Muscle layer of duodenum (tissue), 2 donors: ENCODE measurements at regions not wholly inside any gene's neighbourhood (a gene's known extent, or its start where the extent isn't known, plus 50 kb on each side); places are given as distances from the start of the nearest gene placed in this dataset.

Experiments used
- H3K27ac ChIP-seq: one replicate; pipeline ENCODE4 v1.7.0; 2013; ENCODE audit warnings: mild to moderate bottlenecking, low read length
- H3K27me3 ChIP-seq: one replicate; pipeline ENCODE4 v1.7.0; 2013; ENCODE audit warnings: low read depth, mild to moderate bottlenecking, control low read depth, low read length
- H3K36me3 ChIP-seq, 2 donors: one replicate each; pipeline ENCODE4 v1.7.0; 2013; ENCODE audit warnings: low read length in 2 of 2, control low read depth in 1 of 2, mild to moderate bottlenecking in 1 of 2; ENCODE audit not compliant: insufficient read depth in 2 of 2, control insufficient read depth in 1 of 2
- H3K4me1 ChIP-seq, 2 donors: one replicate each; pipeline ENCODE4 v1.7.0; 2013; ENCODE audit warnings: low read length in 2 of 2, mild to moderate bottlenecking in 2 of 2, control low read depth in 1 of 2, moderate library complexity in 1 of 2; ENCODE audit not compliant: insufficient read depth in 2 of 2, control insufficient read depth in 1 of 2
- H3K4me3 ChIP-seq, 2 donors: one replicate each; pipeline ENCODE4 v1.7.0; 2013; ENCODE audit warnings: low read length in 2 of 2, low read depth in 1 of 2, mild to moderate bottlenecking in 1 of 2
- H3K9me3 ChIP-seq, 2 donors: one replicate each; pipeline ENCODE4 v1.7.0; 2013; ENCODE audit warnings: low read length in 2 of 2, control low read depth in 1 of 2, mild to moderate bottlenecking in 1 of 2; ENCODE audit not compliant: control insufficient read depth in 1 of 2
- donor health status: healthy.

GRCh38 chr20:6483727-6484126 lies 283.8 kb upstream of the BMP2 start:
- Histone ChIP-seq H3K4me3 (no peak overlapping the region), H3K27ac (no peak overlapping the region), H3K27me3 (no peaks in the 10 kb centered on the region), H3K36me3 (no peaks in the 10 kb centered on the region), H3K4me1 (no peaks in the 10 kb centered on the region), H3K9me3 (no peaks in the 10 kb centered on the region)

GRCh38 chr20:6482486-6482885 lies 285.0 kb upstream of the BMP2 start:
- H3K27ac ChIP-seq: no peak overlapping the region
- no peaks in the 10 kb centered on the region for H3K4me1 ChIP-seq
- H3K4me3 ChIP-seq: no peak overlapping the region
- no peaks in the 10 kb centered on the region for H3K9me3 ChIP-seq
- no peaks in the 10 kb centered on the region for H3K27me3 ChIP-seq
- no peaks in the 10 kb centered on the region for H3K36me3 ChIP-seq

DNA sequence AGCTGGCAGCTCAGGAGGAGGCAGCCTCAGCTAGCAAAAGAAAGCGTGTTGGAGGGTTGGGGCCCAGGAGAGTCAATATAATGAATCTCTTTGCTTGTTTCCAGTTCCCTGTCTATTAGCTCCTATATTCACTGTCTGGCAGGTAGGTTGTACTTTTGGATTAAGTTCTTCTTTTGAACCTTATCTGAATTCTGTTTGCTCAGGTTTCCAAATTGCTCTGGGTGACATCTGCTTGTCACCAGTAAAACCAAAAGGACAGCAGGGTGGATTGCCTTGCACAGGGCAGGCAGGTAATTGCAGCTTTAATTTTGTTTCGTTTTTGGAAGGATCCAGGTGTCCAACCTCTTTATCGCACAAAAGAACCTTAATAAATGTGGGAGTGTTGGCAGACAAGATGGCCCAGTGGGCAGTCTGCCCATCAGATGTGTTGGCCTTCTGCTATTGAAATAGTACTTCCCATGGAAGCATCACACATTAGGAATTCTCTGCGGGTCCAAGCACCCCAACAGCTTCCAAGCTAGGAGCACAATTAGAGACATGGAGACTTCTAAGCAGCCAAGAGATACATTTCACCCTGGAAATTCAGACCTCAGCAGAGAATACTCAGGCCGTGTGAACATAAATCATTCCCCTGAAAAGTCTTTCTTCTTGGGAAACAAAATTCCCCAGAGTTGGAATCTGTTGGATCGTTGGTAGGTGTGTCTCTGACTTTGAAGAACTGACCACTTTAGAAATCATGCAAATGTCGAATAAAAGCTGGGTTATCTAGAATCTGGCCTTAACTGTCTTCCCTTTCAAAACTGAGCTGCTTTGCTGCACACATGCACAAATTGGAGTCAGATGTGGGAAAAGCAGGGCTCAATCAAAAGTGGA lies 286.9 kb upstream of the BMP2 start:
- Histone ChIP-seq H3K9me3 (no peaks in the 10 kb centered on the region), H3K4me3 (no peak overlapping the region), H3K4me1 (no peaks in the 10 kb centered on the region), H3K27ac (no peak overlapping the region), H3K27me3 (no peaks in the 10 kb centered on the region), H3K36me3 (no peaks in the 10 kb centered on the region)

DNA sequence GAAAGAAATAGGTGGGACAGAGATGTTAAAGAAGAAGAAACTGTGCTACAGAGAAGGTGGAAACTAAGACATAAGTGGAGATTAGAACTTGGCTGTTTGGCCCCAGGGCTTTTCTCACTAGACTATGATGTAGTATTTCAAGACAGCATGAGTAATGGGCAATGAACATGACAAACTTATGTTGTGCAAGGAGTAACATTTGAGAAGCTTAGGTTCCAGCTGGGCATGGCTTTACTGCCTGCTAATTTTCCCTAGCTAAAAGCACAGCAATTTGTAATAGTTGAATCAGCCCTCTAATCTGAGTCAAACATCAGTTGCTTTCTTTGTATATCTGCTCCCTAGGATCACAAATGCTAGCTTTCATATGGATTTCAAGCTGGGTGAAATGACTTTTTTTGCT lies 294.3 kb upstream of the BMP2 start:
- Histone ChIP-seq H3K4me3 (no peak overlapping the region), H3K27me3 (no peaks in the 10 kb centered on the region), H3K27ac (no peak overlapping the region), H3K36me3 (no peaks in the 10 kb centered on the region), H3K4me1 (no peaks in the 10 kb centered on the region), H3K9me3 (no peaks in the 10 kb centered on the region)

- Histone ChIP-seq H3K9me3 (no peaks in the 10 kb centered on the region), H3K27ac (no peak overlapping the region), H3K4me1 (no peaks in the 10 kb centered on the region), H3K27me3 (no peaks in the 10 kb centered on the region), H3K36me3 (no peaks in the 10 kb centered on the region), H3K4me3 (no peak overlapping the region)
Measured at GRCh38 chr20:6471871-6472270, 295.6 kb upstream of the BMP2 start.

GRCh38 chr20:6471110-6471647 lies 296.3 kb upstream of the BMP2 start:
- H3K27ac ChIP-seq: no peak overlapping the region
- H3K9me3 ChIP-seq: no peaks in the 10 kb centered on the region
- H3K4me3 ChIP-seq: no peak overlapping the region
- H3K27me3 ChIP-seq: no peaks in the 10 kb centered on the region
- H3K4me1 ChIP-seq: no peaks in the 10 kb centered on the region
- no peaks in the 10 kb centered on the region for H3K36me3 ChIP-seq

GRCh38 chr20:6469695-6470094 lies 297.8 kb upstream of the BMP2 start:
- Histone ChIP-seq H3K4me1 (no peaks in the 10 kb centered on the region), H3K27me3 (no peaks in the 10 kb centered on the region), H3K9me3 (no peaks in the 10 kb centered on the region), H3K27ac (no peak overlapping the region), H3K36me3 (no peaks in the 10 kb centered on the region), H3K4me3 (no peak overlapping the region)

DNA sequence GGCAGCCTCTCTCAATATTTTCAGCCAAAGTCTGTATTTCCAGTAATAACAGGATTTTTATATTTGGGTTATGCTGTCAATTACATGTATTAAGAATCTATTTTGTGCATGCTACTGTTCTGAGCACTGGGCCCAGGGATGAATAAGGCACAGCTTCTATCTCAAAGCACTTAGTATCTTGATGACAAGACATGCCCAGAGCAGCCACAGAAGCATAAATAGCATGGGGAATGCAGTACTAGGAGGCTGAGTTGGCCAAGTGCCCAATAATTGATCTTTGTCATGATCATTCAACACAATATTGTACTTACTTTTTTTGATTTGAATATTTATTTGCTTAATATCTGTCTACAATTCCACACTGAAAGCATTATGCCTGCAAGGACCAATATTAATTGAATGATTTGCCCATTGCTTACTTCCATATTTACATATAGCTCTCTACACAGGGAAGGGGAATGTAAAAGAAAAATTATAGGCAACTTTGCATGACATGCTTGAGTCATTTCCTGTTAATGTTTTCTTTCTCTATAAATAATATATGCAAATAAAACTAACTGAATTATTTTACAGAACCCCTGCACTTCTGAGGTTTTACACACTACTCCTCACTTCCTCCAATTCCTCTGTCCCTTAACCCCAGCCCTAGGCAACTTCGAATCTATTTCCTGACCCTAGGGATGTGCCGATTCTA lies 298.9 kb upstream of the BMP2 start:
- Histone ChIP-seq H3K4me3 (no peak overlapping the region), H3K9me3 (no peaks in the 10 kb centered on the region), H3K36me3 (no peaks in the 10 kb centered on the region), H3K27ac (no peak overlapping the region), H3K4me1 (no peaks in the 10 kb centered on the region), H3K27me3 (no peaks in the 10 kb centered on the region)

DNA sequence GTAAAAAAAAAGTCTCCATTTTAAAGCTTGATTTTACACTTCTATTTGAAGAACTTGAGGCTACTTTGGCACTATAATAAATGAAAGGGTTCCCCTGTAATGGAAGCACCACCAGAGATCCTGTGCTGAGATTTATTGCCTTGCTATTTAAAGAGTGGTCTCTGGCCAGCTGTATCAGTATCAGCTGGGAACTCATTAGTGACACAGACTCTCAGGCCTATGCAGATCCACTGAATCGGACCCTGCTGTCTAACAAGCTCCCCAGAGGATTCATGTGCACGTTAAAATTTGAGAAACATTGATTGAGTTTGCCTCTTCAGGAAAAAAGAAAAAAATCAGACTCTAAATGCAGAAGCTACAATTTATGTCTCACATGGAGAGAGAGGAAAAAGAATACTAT lies 299.9 kb upstream of the BMP2 start:
- Histone ChIP-seq H3K36me3 (no peaks in the 10 kb centered on the region), H3K9me3 (no peaks in the 10 kb centered on the region), H3K27ac (no peak overlapping the region), H3K4me1 (no peaks in the 10 kb centered on the region), H3K27me3 (no peaks in the 10 kb centered on the region), H3K4me3 (no peak overlapping the region)

GRCh38 chr20:6466075-6466810 lies 301.2 kb upstream of the BMP2 start:
- H3K36me3 ChIP-seq: no peaks in the 10 kb centered on the region

GRCh38 chr20:6450841-6451240 lies 316.6 kb upstream of the BMP2 start:
- Histone ChIP-seq H3K36me3 (no peaks in the 10 kb centered on the region), H3K4me3 (no peak overlapping the region), H3K27ac (no peak overlapping the region), H3K27me3 (no peaks in the 10 kb centered on the region), H3K9me3 (no peaks in the 10 kb centered on the region), H3K4me1 (no peaks in the 10 kb centered on the region)

More at GRCh38 chr20:6466075-6466810, 301.2 kb upstream of the BMP2 start:
- no peak overlapping the region for H3K4me3 ChIP-seq
- no peaks in the 10 kb centered on the region for H3K4me1 ChIP-seq
- no peak overlapping the region for H3K27ac ChIP-seq
- no peaks in the 10 kb centered on the region for H3K9me3 ChIP-seq
- no peaks in the 10 kb centered on the region for H3K27me3 ChIP-seq
